ENCODE measurements at regions not wholly inside any gene's neighbourhood (a gene's known extent, or its start where the extent isn't known, plus 50 kb on each side); places are given as distances from the start of the nearest gene placed in this dataset.

- TF ChIP-seq POLR2A (IDR thresholded peaks at IDR 0.05) (no peak), POLR2AphosphoS5 (IDR thresholded peaks at IDR 0.05) (no peak), CTCF (IDR thresholded peaks at IDR 0.05) (no peak)
- Histone ChIP-seq H3K9me3 (no peaks in the 10 kb centered on the region), H3K27me3 (no peaks in the 10 kb centered on the region), H3K4me1 (no peaks in the 10 kb centered on the region), H3K4me3 (no peak overlapping the region), H3K36me3 (no peaks in the 10 kb centered on the region), H3K27ac (no peak overlapping the region)
- WGBS: 63% methylated on average over 4 of the region's 4 CpGs
- DNase-seq (ENCODE audit: low spot score in 2 of 2): no peak
These were observed 543.5 kb upstream of the PCDH10 start for GRCh38 chr4:132605551-132605950.

- no peaks in the 10 kb centered on the region for H3K4me1 ChIP-seq
- TF ChIP-seq CTCF (IDR thresholded peaks at IDR 0.05) (no peak), POLR2AphosphoS5 (IDR thresholded peaks at IDR 0.05) (no peak), POLR2A (IDR thresholded peaks at IDR 0.05) (no peak), EP300 (IDR thresholded peaks at IDR 0.05) (no peak)
- H3K36me3 ChIP-seq: no peaks in the 10 kb centered on the region
- H3K4me3 ChIP-seq: no peak overlapping the region
- no peaks in the 10 kb centered on the region for H3K9me3 ChIP-seq
- H3K27ac ChIP-seq: no peak overlapping the region
- DNase-seq (ENCODE audit: low spot score in 2 of 2): no peak
- H3K27me3 ChIP-seq: no peaks in the 10 kb centered on the region
These were observed 534.4 kb upstream of the PCDH10 start for GRCh38 chr4:132614682-132615081.

- no peak for DNase-seq (ENCODE audit: low spot score in 2 of 2)
- no peak for TF ChIP-seq CTCF (IDR thresholded peaks at IDR 0.05)
- TF ChIP-seq POLR2A (IDR thresholded peaks at IDR 0.05): no peak
- TF ChIP-seq POLR2AphosphoS5 (IDR thresholded peaks at IDR 0.05): no peak
- TF ChIP-seq EP300 (IDR thresholded peaks at IDR 0.05): no peak
- 73% methylated on average over 1 of the region's 1 CpG for WGBS
- Histone ChIP-seq H3K4me1 (no peaks in the 10 kb centered on the region), H3K27me3 (no peaks in the 10 kb centered on the region), H3K27ac (no peak overlapping the region), H3K4me3 (no peak overlapping the region), H3K9me3 (no peaks in the 10 kb centered on the region), H3K36me3 (no peaks in the 10 kb centered on the region)
These were observed 529.1 kb upstream of the PCDH10 start for GRCh38 chr4:132619968-132620367.

- WGBS: 22% methylated on average over 6 of the region's 6 CpGs
- H3K27ac ChIP-seq: no peak overlapping the region
- no peaks in the 10 kb centered on the region for H3K36me3 ChIP-seq
- no peaks in the 10 kb centered on the region for H3K4me1 ChIP-seq
- DNase-seq (ENCODE audit: low spot score in 2 of 2): no peak
- H3K9me3 ChIP-seq: no peaks in the 10 kb centered on the region
- H3K4me3 ChIP-seq: no peak overlapping the region
- no peaks in the 10 kb centered on the region for H3K27me3 ChIP-seq
- no peak for TF ChIP-seq EP300 (IDR thresholded peaks at IDR 0.05)
- peak in 1 of 2 donors; percentile 60 for TF ChIP-seq CTCF (IDR thresholded peaks at IDR 0.05)
These were observed 506.9 kb upstream of the PCDH10 start for GRCh38 chr4:132642016-132642817.

DNA sequence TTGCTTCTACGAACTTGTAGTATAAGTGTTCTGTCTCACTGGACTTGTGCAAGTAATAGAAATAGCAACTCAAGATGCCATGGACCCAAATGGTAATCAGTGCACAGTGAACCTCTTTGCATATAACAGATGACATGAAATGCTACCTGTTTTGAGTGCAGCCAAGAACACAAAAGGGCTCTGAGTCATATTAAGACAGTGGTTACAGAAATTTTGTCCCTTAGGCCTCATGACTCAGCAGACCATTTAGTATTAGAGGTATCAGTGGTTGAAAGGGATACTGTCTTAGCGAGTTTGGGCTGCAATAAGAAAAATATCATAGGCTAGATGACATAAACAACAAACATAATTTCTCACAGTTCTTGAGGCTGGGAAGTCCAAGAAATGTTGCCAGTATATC, 502.9 kb upstream of the PCDH10 start:
- no peaks in the 10 kb centered on the region for H3K4me1 ChIP-seq
- no peaks in the 10 kb centered on the region for H3K27me3 ChIP-seq
- H3K9me3 ChIP-seq: no peaks in the 10 kb centered on the region
- no peak for DNase-seq (ENCODE audit: low spot score in 2 of 2)
- H3K4me3 ChIP-seq: no peak overlapping the region
- no peak overlapping the region for H3K27ac ChIP-seq
- 79% methylated on average over 2 of the region's 2 CpGs for WGBS
- H3K36me3 ChIP-seq: no peaks in the 10 kb centered on the region
- TF ChIP-seq POLR2A (IDR thresholded peaks at IDR 0.05) (no peak), EP300 (IDR thresholded peaks at IDR 0.05) (no peak)

GRCh38 chr4:132651196-132651595, 497.9 kb upstream of the PCDH10 start:
- TF ChIP-seq CTCF (IDR thresholded peaks at IDR 0.05): no peak
- no peak for TF ChIP-seq EP300 (IDR thresholded peaks at IDR 0.05)
- TF ChIP-seq POLR2AphosphoS5 (IDR thresholded peaks at IDR 0.05): no peak
- TF ChIP-seq POLR2A (IDR thresholded peaks at IDR 0.05): no peak
- DNase-seq (ENCODE audit: low spot score in 2 of 2): no peak
- Histone ChIP-seq H3K27me3 (no peaks in the 10 kb centered on the region), H3K4me3 (no peak overlapping the region), H3K9me3 (no peaks in the 10 kb centered on the region), H3K27ac (no peak overlapping the region), H3K36me3 (no peaks in the 10 kb centered on the region), H3K4me1 (no peaks in the 10 kb centered on the region)
- WGBS: 74% methylated on average over 2 of the region's 2 CpGs
